Cardiac fibroblast (primary cell): ENCODE measurements at regions not wholly inside any gene's neighbourhood (a gene's known extent, or its start where the extent isn't known, plus 50 kb on each side); places are given as distances from the start of the nearest gene placed in this dataset.
"Not testable (repeated sequence)": the region's sequence is repeated elsewhere in the genome, so short reads cannot be mapped to it uniquely, and the experiment has no call there.

Experiments
- DNase-seq, 2 donors: peaks; one replicate each; pipeline versions ENCODE4 v3.0.0 to v3.0.0-alpha.2; 2010; ENCODE audit warnings: low read depth in 2 of 2
- H3K4me3 ChIP-seq, 2 donors: replicated peaks in 1 of 2; 1 replicate in 1 of 2; 2 replicates in 1 of 2; pipeline ENCODE4 v1.5.1; 2011; ENCODE audit warnings: low read depth in 2 of 2, low read length in 2 of 2, mild to moderate bottlenecking in 2 of 2, moderate library complexity in 1 of 2
- CTCF ChIP-seq: IDR thresholded peaks from one replicate; pipeline ENCODE4 v1.5.1; 2011; ENCODE audit warnings: low read depth, mild to moderate bottlenecking, low read length, inconsistent platforms

- DNase-seq: no peak
These were observed 71.3 kb upstream of the FBXO28 start for GRCh38 chr1:224042557-224043118.

GRCh38 chr1:224041032-224041431 lies 72.9 kb upstream of the FBXO28 start:
- no peak overlapping the region for H3K4me3 ChIP-seq
- no peak for TF ChIP-seq CTCF
- no peak for DNase-seq

More at GRCh38 chr1:224042557-224043118, 71.3 kb upstream of the FBXO28 start:
- TF ChIP-seq CTCF: no peak
- no peak overlapping the region for H3K4me3 ChIP-seq

- not testable (repeated sequence) for DNase-seq, H3K4me3 ChIP-seq
These were observed 73.5 kb upstream of the FBXO28 start for GRCh38 chr1:224040423-224040822.

- not testable (repeated sequence) for DNase-seq, H3K4me3 ChIP-seq
These were observed 73.9 kb upstream of the FBXO28 start for GRCh38 chr1:224040006-224040405.

GRCh38 chr1:224038832-224039231 lies 75.1 kb upstream of the FBXO28 start:
- not testable (repeated sequence) for H3K4me3 ChIP-seq, DNase-seq

GRCh38 chr1:224037362-224037761 lies 76.5 kb upstream of the FBXO28 start:
- H3K4me3 ChIP-seq, DNase-seq: not testable (repeated sequence)

- H3K4me3 ChIP-seq, DNase-seq: not testable (repeated sequence)
These were observed 81.2 kb upstream of the FBXO28 start for GRCh38 chr1:224032608-224033276.

- H3K4me3 ChIP-seq, DNase-seq: not testable (repeated sequence)
These were observed 81.9 kb upstream of the FBXO28 start for GRCh38 chr1:224031986-224032385.

GRCh38 chr1:224030257-224030656 lies 83.7 kb upstream of the FBXO28 start:
- H3K4me3 ChIP-seq, DNase-seq: not testable (repeated sequence)

- peak in 1 of 2 donors; percentile 23 for DNase-seq
- H3K4me3 ChIP-seq: not testable (repeated sequence)
These were observed 84.5 kb upstream of the FBXO28 start for GRCh38 chr1:224029286-224030025.

GRCh38 chr1:224028802-224029201 lies 85.1 kb upstream of the FBXO28 start:
- not testable (repeated sequence) for DNase-seq

GRCh38 chr1:224023122-224023521 lies 90.8 kb upstream of the FBXO28 start:
- not testable (repeated sequence) for H3K4me3 ChIP-seq, DNase-seq

More at GRCh38 chr1:224028802-224029201, 85.1 kb upstream of the FBXO28 start:
- H3K4me3 ChIP-seq: not testable (repeated sequence)

GRCh38 chr1:224022249-224022970 lies 91.5 kb upstream of the FBXO28 start:
- not testable (repeated sequence) for DNase-seq

GRCh38 chr1:224019866-224020265 lies 94.0 kb upstream of the FBXO28 start:
- not testable (repeated sequence) for H3K4me3 ChIP-seq, DNase-seq

More at GRCh38 chr1:224022249-224022970, 91.5 kb upstream of the FBXO28 start:
- H3K4me3 ChIP-seq: not testable (repeated sequence)

- DNase-seq, H3K4me3 ChIP-seq: not testable (repeated sequence)
These were observed 98.1 kb upstream of the FBXO28 start for GRCh38 chr1:224015782-224016181.
